ENCODE measurements at regions not wholly inside any gene's neighbourhood (a gene's known extent, or its start where the extent isn't known, plus 50 kb on each side); places are given as distances from the start of the nearest gene placed in this dataset.

DNA sequence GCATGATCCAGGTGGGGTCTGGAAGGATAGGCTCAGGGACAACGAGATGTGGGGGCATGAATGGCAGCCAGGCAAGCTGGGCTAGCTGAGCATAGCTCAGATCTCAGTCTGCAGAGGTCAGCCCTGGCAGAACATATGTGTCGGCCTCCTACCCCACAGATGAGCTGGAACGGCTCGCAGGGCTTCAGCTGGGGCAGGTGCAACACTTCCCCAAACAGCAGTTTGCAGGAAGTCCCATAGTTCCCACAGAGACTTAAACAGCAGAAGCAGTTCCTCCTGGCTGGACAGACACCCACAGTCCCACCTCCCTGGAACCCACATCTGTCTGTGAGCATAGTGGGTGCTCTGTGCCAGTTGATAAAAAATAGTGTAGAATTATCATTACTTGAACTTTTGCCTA, 404.6 kb downstream of the GADD45G start:
- WGBS, result 79% methylated on average over 4 of the region's 4 CpGs
- DNase-seq (ENCODE audit: low spot score), result no peak
- no peaks in the 10 kb centered on the region for H3K4me1 ChIP-seq (replicated peaks)
- H3K4me3 ChIP-seq, result no peak overlapping the region
- H3K9me3 ChIP-seq, result no peaks in the 10 kb centered on the region
- no peaks in the 10 kb centered on the region for H3K27me3 ChIP-seq (replicated peaks; ENCODE audit: insufficient read depth)
- TF ChIP-seq POLR2A (IDR thresholded peaks at IDR 0.05) (no peak), POLR2AphosphoS5 (IDR thresholded peaks at IDR 0.05) (no peak)
- TF ChIP-seq, protein P1, sequence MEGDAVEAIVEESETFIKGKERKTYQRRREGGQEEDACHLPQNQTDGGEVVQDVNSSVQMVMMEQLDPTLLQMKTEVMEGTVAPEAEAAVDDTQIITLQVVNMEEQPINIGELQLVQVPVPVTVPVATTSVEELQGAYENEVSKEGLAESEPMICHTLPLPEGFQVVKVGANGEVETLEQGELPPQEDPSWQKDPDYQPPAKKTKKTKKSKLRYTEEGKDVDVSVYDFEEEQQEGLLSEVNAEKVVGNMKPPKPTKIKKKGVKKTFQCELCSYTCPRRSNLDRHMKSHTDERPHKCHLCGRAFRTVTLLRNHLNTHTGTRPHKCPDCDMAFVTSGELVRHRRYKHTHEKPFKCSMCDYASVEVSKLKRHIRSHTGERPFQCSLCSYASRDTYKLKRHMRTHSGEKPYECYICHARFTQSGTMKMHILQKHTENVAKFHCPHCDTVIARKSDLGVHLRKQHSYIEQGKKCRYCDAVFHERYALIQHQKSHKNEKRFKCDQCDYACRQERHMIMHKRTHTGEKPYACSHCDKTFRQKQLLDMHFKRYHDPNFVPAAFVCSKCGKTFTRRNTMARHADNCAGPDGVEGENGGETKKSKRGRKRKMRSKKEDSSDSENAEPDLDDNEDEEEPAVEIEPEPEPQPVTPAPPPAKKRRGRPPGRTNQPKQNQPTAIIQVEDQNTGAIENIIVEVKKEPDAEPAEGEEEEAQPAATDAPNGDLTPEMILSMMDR (IDR thresholded peaks at IDR 0.05), result no peak
- intact Hi-C loops (cut with DNase I), result no loop called here
- no peaks in the 10 kb centered on the region for H3K36me3 ChIP-seq
- H3K27ac ChIP-seq, result no peak overlapping the region

DNA sequence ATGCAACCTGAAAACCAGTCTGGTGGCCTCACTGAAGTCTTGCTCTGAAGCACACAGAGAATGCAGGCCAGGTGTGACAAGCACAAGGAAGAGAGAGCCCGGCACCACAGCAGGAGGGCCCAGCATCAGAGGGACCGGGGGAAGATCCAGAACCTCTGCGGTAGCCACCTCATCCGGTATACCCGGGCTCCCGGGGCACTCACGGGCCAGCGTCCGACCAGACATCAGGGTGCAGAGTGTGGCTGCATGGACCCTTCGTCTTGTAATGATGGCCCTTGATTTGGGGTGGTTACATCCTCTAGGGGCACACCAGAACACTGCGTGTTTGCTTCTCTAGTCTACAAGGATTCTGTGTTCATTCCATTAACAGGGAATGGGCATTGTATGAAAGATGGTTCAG, 406.0 kb downstream of the GADD45G start:
- H3K36me3 ChIP-seq, result no peaks in the 10 kb centered on the region
- H3K27me3 ChIP-seq (replicated peaks; ENCODE audit: insufficient read depth), result no peaks in the 10 kb centered on the region
- DNase-seq (ENCODE audit: low spot score), result no peak
- H3K4me1 ChIP-seq (replicated peaks), result no peaks in the 10 kb centered on the region
- intact Hi-C loops (cut with DNase I), result no loop called here
- 93% methylated on average over 11 of the region's 11 CpGs for WGBS
- H3K9me3 ChIP-seq, result no peaks in the 10 kb centered on the region
- H3K27ac ChIP-seq, result no peak overlapping the region
- no peak overlapping the region for H3K4me3 ChIP-seq
- TF ChIP-seq POLR2A (IDR thresholded peaks at IDR 0.05) (no peak), POLR2AphosphoS5 (IDR thresholded peaks at IDR 0.05) (no peak)
- TF ChIP-seq, protein P1 (IDR thresholded peaks at IDR 0.05), result no peak

DNA sequence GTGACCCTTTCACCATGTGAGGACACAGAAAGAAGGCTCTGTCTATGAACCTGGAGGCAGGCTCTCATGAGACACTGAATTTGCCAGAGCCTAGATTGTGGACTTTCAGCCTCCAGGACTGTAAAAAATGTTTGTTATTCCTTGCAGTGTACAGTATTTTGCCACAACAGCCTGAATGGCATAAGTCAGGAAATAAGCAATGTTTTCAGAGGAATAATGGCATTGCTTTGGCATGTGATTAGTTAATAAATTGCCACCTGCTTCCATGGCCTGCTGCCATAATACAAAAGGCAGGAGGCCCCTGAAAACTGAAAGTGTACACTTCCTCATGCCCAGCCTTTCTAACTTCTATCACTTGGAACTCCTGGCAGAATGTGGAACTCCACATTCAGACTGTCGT, 408.1 kb downstream of the GADD45G start:
- Histone ChIP-seq H3K9me3 (no peaks in the 10 kb centered on the region), H3K4me1 (replicated peaks) (no peaks in the 10 kb centered on the region), H3K36me3 (no peaks in the 10 kb centered on the region), H3K27me3 (replicated peaks; ENCODE audit: insufficient read depth) (no peaks in the 10 kb centered on the region), H3K4me3 (no peak overlapping the region), H3K27ac (no peak overlapping the region)
- intact Hi-C loops (cut with DNase I), result no loop called here
- no peak for TF ChIP-seq POLR2AphosphoS5 (IDR thresholded peaks at IDR 0.05)
- TF ChIP-seq, protein P1 (IDR thresholded peaks at IDR 0.05), result no peak
- no peak for TF ChIP-seq POLR2A (IDR thresholded peaks at IDR 0.05)
- DNase-seq (ENCODE audit: low spot score), result no peak
- 35% methylated on average over 1 of the region's 1 CpG for WGBS

DNA sequence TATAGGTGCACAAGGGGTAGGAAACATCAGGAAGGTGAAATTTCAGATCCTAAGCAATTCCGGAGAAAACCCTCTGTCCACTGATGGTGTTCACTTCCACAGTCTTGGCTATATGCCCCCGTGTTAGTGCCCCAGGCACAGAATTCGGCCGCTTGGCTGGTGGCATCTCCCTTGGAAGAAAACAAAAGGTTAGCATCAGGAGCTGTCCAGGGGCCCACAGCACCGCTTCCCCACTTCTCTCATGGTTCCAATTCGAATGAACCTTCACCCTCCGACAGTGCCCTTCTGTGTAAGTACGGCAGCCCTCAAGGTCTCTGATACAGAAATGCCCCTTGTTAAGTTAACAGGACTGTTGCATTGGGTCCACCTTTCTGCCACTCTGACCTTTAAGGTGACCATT, 409.0 kb downstream of the GADD45G start:
- Histone ChIP-seq H3K36me3 (no peaks in the 10 kb centered on the region), H3K9me3 (no peaks in the 10 kb centered on the region), H3K27me3 (replicated peaks; ENCODE audit: insufficient read depth) (no peaks in the 10 kb centered on the region), H3K27ac (no peak overlapping the region), H3K4me3 (no peak overlapping the region), H3K4me1 (replicated peaks) (no peaks in the 10 kb centered on the region)
- 89% methylated on average over 8 of the region's 8 CpGs for WGBS
- intact Hi-C loops (cut with DNase I), result no loop called here
- DNase-seq (ENCODE audit: low spot score), result no peak
- TF ChIP-seq, protein P1 (IDR thresholded peaks at IDR 0.05), result no peak
- TF ChIP-seq POLR2A (IDR thresholded peaks at IDR 0.05), result no peak
- TF ChIP-seq POLR2AphosphoS5 (IDR thresholded peaks at IDR 0.05), result no peak

DNA sequence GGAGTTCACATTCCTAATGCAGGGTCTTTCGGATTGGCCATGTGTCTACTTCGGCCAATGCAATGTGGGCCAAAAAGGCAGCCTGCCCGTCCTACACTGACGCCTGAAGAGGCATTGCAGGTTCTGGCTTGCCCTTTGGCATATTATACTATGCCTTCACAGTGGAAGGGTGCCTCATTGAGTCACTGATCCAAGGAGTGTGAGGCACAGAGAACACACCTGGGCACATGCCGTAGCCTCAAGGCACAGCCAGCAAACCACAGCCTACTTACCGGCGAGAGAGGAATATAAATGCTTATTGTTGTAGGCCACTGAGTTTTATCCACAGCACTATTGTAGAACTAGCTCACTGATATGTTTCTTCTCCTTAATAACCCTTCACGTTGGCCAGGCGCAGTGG, 409.6 kb downstream of the GADD45G start:
- H3K4me3 ChIP-seq, result no peak overlapping the region
- WGBS, result 59% methylated on average over 9 of the region's 9 CpGs
- H3K27ac ChIP-seq, result no peak overlapping the region
- intact Hi-C loops (cut with DNase I), result no loop called here
- peak; percentile 58 for DNase-seq (ENCODE audit: low spot score)
- no peaks in the 10 kb centered on the region for H3K4me1 ChIP-seq (replicated peaks)
- H3K27me3 ChIP-seq (replicated peaks; ENCODE audit: insufficient read depth), result no peaks in the 10 kb centered on the region
- H3K9me3 ChIP-seq, result no peaks in the 10 kb centered on the region
- H3K36me3 ChIP-seq, result no peaks in the 10 kb centered on the region
- TF ChIP-seq POLR2A (IDR thresholded peaks at IDR 0.05) (no peak), POLR2AphosphoS5 (IDR thresholded peaks at IDR 0.05) (peak; percentile 14)
- TF ChIP-seq, protein P1 (IDR thresholded peaks at IDR 0.05), result no peak
